ENCODE measurements at regions not wholly inside any gene's neighbourhood (a gene's known extent, or its start where the extent isn't known, plus 50 kb on each side); places are given as distances from the start of the nearest gene placed in this dataset.

- TF ChIP-seq, protein P1, sequence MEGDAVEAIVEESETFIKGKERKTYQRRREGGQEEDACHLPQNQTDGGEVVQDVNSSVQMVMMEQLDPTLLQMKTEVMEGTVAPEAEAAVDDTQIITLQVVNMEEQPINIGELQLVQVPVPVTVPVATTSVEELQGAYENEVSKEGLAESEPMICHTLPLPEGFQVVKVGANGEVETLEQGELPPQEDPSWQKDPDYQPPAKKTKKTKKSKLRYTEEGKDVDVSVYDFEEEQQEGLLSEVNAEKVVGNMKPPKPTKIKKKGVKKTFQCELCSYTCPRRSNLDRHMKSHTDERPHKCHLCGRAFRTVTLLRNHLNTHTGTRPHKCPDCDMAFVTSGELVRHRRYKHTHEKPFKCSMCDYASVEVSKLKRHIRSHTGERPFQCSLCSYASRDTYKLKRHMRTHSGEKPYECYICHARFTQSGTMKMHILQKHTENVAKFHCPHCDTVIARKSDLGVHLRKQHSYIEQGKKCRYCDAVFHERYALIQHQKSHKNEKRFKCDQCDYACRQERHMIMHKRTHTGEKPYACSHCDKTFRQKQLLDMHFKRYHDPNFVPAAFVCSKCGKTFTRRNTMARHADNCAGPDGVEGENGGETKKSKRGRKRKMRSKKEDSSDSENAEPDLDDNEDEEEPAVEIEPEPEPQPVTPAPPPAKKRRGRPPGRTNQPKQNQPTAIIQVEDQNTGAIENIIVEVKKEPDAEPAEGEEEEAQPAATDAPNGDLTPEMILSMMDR (IDR thresholded peaks at IDR 0.05): no peak
- no peak for TF ChIP-seq POLR2A (IDR thresholded peaks at IDR 0.05)
These were observed 177.7 kb upstream of the CIBAR2 start for GRCh38 chr16:85289760-85290625.

All from lower leg skin (tissue), 3 donors.